Renal pelvis (tissue), 1 donor: ENCODE measurements at regions not wholly inside any gene's neighbourhood (a gene's known extent, or its start where the extent isn't known, plus 50 kb on each side); places are given as distances from the start of the nearest gene placed in this dataset.
"Not testable (repeated sequence)": the region's sequence is repeated elsewhere in the genome, so short reads cannot be mapped to it uniquely, and the experiment has no call there.

Experiments
- DNase-seq: peaks from one replicate; pipeline ENCODE4 v3.0.0-alpha.2; 2013

DNA sequence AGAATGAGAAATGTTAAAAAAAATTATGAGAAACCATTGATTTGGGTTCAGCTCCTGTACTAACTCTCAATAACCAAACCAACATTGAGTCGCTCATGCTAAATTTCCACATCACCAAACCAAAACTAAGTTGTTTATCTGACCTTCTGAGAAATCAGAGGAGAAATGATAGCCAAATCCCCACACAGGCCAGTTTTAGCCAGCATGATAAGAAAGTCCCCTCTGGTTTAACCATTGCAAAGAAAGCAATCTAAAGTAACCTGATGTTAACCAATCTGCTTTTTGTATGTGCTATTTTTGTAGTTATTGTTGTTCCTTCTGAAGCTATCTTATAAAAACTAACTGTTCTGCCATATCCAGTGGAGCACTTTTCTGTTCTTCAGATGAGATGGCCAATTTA, 599.7 kb downstream of the SLC16A7 start:
- no peak for DNase-seq

DNA sequence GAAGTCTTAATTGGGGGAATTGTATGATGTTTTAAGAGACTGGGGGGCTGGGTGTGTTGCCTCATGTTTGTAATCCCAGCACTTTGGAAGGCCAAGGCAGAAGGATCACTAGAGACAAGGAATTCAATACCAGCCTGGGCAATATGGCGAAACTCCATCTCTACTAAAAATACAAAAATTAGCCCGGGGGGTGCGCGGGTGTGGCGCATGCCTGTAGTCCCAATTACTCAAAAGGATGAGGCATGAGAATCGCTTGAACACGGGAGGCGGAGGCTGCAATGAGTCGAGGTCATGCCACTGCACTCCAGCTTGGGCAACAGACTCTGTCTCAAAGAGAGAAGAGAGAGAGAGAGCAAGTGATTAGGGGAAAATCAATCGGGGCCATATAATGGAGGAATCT, 600.5 kb downstream of the SLC16A7 start:
- DNase-seq: no peak

DNA sequence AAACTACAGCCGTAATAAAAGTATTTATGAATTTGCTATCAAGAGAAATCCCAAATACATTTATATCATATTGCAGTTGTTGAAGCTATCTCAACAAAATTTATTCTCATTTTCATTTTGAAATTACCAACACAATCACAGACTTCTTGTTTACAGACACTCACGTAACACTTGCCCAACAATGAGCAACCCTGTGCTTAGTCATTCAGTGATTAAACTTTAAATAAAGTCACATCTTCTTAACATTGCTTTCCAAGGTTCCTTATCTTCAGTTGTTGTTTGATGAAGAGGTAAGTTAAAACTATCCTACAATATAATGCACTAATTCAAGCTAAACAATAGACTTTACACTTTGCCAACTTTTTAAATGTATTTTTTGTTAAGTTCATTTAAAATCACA, 601.8 kb downstream of the SLC16A7 start:
- no peak for DNase-seq

DNA sequence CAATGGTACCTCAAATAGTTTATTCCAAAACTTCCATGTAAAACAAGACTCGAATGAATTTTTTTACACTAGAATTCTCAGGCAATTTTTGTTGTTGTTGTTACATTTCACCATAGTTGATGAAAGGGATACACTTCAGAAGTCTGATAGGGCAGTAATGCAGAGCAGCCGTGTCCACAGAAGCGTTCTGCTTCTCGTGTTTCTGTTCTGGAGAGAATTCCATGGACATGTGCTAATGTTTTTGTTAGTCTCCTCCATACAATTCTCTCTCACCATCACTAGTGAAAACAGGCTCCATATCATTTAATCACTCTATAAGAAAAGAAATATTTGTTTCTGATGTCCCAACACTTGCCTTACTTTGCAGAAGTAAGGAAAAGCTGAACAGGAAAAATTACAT, 606.1 kb downstream of the SLC16A7 start:
- no peak for DNase-seq

DNA sequence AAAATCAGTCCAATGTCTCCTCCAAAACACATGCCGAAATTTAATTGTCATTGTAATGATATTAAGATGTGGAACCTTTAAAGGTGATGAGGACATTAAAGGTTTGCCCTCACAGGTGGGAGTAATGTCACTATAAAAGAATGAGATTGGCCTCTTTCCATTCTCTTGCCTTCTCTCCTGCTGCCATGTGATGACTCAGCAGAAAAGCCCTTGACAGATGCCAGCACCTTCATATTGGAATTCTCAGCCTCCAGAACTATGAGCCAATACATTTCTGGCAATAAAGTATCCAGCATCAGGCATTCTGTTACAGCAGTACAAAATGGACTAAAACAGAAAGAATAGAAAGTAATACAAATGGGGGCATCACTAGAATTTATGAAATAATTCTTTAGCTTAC, 609.7 kb downstream of the SLC16A7 start:
- no peak for DNase-seq

DNA sequence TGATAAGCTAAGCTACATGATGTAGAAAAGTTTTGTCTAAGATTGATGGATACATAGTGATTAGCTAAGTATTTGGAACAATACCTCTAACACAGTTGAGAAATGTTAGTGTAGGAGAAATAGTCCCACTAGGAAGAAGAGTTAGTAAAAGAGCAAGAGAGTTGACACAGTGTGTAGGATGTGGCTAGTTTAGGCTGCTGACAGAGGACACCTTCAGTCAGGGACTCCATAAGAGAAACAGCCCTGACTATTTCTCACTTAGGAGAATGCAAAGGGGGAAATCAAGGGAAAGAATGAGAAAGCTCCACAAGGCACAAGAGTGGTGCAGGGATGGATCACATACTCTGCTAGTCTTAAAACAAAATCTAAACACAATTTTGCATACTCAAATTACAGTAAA, 613.7 kb downstream of the SLC16A7 start:
- DNase-seq: no peak

DNA sequence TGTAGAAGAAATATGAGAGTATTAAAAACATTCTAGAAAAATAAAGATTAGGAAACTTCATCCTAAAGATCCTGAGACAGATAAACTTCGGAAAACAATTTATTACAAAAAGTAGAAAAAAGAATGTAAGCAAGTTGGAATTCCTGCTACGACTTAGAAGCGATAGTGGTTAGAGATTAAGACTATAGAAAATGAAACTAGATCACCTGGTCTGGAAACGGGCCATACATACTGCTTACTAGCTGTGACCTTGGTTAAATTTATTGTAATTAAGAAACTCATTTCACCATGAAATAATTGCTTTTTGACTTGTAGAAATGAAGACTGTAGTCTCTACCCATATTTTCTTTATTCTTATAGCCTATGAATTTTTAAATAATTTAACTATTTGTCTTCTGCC, 614.1 kb downstream of the SLC16A7 start:
- DNase-seq: no peak

DNA sequence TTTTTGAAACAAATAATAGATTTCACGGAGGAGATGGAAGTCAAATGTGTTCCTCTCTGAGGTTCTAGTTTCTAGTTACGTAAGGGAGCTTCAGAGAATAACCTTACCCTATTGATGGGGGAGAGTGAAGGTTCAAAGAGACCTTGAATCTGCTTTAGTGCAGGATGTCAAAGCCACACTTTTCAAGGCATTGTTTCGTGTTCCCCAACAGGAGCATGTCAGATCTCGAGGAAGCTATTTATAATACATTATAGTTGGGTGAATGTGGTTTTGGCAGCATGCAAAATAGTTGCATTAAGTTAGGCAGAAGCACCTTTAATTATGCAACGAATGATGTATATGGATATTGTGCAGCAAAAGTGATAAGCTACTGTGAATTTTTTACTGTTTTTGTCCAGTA, 614.9 kb downstream of the SLC16A7 start:
- no peak for DNase-seq

DNA sequence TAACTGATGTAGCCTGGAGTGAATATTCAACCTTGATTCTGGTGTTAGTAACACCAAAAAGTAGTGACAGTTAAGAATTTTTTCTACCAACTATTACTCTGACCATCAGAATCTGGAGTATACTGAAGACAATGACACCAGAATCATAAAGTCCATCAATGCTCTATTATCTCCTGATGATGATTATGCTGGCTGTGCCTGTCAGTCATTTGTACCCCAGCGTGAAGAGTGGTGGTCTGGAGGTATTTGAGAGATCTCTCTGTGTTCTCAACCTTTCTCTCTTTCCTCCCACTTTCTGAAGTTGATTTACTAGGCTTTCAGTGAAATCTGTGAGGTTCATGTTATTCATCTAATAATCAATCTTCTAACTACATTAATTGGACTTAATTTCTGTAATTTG, 615.4 kb downstream of the SLC16A7 start:
- DNase-seq: no peak

DNA sequence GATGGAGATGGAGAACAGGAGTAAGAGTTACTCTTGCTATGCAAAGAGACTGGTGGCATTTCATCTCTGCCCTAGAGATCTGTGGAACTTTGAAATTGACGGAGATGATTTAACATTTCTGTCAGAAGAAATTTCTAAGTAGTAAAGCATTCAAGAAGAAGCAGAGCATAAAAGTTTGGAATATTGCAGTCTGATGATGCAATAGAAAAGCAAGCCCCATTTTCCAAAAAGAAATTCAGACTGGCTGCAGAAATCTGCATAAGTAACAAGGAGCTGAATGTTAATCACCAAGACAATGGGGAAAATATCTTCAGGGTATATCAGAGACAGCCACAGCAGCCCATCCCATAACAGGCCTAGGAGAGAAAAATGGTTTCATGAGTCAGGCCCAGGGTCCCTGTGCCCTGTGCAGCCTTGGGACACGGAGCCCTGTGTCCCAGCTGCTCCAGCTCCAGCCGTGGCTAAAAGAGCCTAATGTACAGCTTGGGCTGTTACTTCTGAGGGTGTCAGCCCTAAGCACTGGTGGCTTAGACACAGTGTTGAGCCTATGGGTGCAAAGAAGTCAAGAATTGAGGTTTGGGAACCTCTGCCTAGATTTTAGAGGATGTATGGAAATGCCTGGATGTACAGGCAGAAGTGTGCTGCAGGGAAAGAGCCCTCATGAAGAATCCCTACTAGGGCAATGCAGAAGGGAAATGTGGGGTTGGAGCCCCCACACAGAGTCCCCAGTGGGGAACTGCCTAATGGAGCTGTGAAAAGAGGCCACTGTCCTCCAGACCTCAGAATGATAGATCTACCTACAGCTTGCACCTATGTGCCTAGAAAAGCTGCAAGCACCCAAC, 616.6 kb downstream of the SLC16A7 start:
- no peak for DNase-seq

DNA sequence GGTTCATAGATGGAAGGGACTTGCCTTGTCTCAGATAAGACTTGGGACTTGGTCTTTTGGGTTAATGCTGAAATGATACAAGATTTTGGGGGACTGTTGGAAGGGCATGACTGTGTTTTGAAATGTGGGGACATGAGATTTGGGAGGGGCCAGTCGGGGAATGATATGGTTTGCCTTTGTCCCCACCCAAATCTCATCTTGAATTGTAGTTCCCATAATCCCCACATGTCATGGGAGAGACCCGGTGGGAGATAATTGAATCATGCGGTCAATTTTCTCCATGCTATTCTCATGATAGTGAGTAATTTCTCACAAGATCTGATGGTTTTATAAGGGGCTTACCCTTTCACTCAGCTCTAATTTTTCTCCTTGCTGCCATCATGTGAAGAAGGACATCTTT, 617.4 kb downstream of the SLC16A7 start:
- DNase-seq: not testable (repeated sequence)

DNA sequence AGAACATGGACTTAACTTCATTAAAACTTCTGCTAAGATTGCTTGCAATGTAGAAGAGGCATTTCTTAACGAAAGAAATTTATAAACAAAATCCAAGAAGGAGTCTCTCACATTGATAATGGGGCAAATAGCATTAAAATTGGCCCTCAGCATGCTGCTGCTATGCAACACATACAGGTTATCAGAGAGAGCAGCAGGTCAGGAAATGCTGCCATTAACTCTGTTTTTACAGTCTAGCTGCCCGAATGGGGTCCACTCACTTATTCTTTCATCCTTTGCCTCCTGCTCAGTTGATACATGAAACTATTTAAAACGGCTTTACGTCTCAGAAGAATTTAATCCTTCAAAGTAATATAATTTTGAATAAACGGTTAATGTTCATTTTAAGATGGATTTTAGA, 620.4 kb downstream of the SLC16A7 start:
- no peak for DNase-seq

DNA sequence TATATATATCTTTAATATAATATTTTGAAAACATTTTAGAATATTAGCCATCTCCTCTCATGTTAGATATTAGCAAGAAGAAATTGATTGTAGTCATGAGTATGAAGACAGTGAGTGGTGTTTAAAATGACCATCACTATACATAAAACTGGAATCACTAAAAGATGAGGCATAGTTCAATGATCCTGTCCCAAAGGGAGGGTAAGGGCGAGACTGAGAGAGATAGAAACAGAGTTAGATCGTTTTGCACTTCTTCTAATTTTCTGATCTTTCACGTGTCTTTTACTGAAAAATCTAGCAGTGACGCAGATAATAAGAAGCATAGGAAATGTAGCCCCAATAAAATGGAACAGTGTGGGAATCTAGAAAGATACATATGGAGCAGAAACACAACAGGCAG, 627.4 kb downstream of the SLC16A7 start:
- no peak for DNase-seq

DNA sequence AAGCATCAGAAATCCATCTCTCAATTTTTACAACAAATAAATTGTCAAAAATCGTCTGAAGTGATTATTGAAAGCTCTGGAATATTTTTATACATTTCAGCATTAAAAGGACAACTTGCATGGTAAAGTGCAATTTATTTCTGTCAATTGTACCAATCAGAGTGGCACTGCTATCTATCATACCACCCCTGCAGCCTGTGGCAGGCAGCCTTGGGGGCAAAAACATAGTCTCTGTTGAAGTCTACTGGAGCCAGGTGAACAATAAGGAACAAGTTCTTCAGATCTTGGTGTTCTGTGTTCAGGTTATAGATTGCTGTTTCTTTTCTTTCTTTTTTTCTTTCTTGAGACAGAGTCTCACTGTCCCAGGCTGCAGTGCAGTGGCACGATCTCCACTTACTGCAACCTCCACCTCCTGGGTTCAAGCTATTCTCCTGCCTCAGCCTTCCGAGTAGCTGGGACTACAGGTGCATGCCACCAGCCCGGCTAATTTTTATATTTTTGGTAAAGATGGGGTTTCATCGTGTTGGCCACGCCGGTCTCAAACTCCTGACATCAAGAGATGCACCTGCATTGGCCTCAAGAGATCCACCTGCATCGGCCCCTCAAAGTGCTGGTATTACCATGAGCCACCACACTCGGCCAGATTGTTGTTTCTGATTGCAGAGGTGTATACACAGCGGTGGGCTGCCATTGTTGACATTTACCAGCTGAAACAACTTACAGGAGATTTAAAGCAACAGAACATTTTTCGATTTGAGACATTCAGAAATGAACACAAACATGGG, 629.6 kb downstream of the SLC16A7 start:
- no peak for DNase-seq

DNA sequence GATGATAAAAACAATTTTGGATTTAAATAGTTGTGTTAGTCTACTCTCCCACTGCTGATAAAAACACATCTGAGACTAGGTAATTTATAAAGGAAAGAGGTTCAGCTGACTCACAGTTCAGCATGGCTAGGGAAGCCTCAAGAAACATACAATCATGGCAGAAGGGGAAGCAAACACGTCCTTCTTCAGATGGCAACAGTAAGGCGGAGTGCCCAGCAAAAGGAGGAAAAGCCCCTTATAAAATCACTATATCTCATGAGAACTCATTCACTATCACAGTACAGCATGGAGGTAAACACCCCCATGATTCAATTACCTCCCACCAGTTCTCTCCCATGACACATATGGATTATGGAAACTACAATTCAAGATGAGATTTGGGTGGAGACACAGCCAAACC, 632.1 kb downstream of the SLC16A7 start:
- DNase-seq: no peak

DNA sequence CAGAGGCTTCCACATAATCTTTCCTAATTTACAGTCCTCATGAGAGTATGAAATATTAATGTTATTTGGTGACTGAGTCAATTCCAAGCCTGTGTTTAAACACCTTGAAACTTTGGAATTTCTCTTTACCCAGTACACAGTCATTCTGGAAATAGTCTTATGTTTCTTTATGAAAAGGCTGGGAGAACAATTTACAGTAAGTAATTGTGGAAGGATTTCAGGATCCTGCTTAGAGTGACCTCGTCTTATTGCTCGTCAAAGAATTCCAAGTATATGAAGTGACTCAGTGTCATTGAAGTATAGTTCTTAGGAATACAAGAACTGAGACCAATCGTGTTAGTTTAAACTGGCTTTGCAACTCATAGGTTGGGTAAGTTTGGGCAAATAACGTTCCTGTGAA, 634.2 kb downstream of the SLC16A7 start:
- no peak for DNase-seq

DNA sequence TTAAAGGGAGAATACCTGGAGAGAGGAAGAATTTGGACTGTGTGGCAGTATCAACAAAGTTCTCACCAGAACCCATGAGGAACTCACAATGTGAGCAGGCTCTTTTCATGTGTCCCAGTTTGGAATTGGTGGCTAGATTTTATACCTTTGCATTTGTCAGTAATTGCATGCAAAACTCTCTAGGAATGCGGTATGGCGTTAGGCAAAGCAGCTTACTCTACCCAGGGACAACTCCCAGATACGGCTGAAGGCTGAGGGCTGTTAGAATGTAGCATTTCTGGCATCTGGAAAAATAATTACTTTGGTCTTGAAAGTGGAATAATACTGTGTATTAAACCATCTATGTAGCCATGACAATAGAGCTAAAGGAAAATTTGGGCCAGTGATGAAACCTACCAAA, 635.5 kb downstream of the SLC16A7 start:
- no peak for DNase-seq

DNA sequence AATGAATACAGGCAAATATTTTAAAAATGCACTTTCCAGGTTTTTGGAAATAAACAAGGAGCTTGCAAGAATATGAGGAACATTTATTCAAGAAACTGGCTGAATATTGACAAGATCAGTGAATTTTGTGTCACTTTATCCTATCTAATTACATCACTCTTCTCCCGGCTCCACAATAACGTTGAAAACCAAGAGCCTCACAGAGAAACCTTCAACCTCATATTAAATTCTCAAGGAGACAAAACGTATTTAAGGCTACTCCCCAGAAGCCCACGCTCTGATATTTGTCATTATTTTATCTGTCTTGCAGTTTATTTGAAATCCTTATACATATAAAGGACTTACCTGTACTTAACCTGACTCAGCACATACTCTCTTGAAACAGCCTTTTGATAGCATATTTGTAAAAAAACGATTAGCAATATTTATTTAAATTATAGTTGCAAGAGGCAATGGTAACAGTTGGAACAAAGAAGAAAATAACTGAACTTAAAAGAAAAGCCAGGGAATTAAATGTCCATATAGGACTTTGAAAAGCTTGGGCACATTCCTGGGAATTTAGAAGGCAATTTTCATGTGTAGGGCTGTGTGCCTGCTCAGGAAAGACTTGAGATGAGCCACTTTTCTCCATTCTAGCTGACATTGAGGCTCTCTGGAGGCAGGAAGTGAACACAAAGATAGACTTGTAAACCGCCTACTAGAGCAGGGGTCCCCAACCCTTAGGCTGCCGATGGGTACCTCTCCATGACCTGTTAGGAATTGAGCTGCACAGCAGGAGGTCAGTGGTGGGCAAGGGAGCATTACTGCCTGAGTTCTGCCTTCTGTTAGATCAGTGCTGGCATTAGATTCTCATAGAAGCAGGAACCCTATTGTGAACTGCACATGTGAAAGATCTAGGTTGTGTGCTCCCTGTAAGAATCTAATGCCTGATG, 636.4 kb downstream of the SLC16A7 start:
- no peak for DNase-seq

DNA sequence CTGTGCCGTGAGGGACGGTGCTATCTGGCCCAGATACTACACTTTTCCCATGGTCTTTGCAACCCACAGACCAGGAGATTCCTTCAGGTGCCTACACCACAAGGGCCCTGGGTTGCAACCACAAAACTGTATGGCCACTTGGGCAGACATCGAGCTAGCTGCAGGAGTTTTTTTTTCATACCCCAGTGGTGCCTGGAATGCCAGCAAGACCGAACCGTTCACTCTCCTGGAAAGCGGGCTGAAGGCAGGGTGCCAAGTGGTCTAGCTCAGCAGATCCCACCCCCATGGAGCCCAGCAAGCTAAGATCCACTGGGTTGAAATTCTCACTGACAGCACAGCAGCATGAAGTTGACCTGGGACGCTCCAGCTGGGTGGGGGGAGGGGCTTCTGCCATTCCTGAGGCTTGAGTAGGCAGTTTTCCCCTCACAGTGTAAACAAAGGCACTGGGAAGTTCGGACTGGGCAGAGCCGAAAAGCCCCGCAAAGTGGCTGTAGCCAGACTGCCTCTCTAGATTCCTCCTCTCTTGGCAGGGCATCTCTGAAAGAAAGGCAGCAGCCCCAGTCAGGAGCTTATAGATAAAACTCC, 638.9 kb downstream of the SLC16A7 start:
- DNase-seq: not testable (repeated sequence)

DNA sequence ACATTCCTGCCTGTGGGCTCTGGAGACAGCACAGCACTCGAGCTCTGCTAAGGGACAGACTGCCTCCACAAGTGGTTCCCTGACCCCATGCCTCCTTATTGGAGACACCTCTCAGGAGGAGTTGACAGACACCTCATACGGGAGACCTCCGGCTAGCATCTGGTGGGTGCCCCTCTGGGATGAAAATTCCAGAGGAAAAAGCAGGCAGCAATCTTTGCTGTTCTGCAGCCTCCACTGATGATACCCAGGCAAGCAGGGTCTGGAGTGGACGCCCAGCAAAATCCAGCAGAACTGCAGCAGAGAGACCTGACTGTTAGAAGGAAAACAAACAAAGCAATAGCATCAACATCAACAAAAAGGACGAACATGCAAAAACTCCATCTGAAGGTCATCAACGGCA, 639.4 kb downstream of the SLC16A7 start:
- no peak for DNase-seq

DNA sequence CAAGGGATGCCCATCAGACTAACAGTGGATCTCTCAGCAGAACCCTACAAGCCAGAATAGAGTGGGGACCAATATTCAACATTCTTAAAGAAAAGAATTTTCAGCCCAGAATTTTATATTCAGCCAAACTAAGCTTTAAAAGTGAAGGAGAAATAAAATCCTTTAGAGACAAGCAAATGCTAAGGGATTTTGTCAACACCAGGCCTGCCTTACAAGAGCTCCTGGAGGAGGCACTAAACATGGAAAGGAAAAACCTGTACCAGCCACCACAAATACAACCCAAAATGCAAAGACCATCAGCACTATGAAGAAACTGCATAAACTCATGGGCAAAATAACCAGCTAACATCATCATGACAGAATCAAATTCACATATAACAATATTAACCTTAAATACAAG, 640.6 kb downstream of the SLC16A7 start:
- not testable (repeated sequence) for DNase-seq

DNA sequence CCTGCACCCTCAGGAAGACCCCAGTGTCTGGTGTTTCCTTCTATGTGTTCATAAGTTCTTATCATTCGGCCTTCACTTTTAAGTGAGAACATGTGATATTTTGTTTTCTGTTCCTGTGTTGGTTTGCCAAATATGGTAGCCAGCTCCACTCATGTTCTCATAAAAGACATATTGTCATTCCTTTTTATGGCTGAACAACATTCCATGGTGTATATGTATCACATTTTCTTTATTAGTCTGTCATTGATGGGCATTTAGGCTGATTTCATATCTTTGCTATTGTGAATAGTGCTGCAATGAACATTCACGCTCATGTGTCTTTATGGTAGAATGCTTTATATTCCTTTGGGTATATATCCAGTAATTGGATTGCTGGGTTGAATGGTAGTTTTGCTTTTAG, 645.1 kb downstream of the SLC16A7 start:
- DNase-seq: no peak
